GM20000 (cell line): ENCODE measurements at regions not wholly inside any gene's neighbourhood (a gene's known extent, or its start where the extent isn't known, plus 50 kb on each side); places are given as distances from the start of the nearest gene placed in this dataset.
A peak's percentile ranks its signal among the peaks of the same experiment; 100 is the strongest.

Experiments
- DNase-seq: peaks from one replicate; pipeline ENCODE4 v3.0.0; 2012; ENCODE audit warnings: low spot score
- TF ChIP-seq, protein P1 (sequence below): IDR thresholded peaks from 2 replicates; pipeline ENCODE4 v1.5.1; 2012; ENCODE audit warnings: mild to moderate bottlenecking, control low read depth; ENCODE audit errors: extremely low read depth, missing control alignments

DNA sequence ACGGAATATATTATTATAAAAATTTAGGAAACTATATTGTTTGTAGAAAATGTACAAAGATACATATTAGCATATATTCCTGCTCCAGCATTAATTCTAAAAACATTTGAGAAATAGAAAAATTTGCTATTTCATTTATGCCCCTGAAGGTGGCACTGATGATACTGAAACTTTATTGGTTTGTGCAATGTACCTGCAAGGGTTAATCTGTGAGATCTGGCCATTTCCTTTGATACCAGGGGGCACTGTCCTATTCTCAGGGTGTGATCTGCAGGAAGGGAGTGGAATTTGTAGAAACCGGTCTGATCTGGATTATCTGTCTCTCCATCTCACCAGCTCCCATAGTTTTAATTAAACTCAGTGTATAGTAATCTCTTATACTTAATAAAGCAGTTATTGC lies 625.1 kb upstream of the IMPG1 start:
- TF ChIP-seq, protein P1, sequence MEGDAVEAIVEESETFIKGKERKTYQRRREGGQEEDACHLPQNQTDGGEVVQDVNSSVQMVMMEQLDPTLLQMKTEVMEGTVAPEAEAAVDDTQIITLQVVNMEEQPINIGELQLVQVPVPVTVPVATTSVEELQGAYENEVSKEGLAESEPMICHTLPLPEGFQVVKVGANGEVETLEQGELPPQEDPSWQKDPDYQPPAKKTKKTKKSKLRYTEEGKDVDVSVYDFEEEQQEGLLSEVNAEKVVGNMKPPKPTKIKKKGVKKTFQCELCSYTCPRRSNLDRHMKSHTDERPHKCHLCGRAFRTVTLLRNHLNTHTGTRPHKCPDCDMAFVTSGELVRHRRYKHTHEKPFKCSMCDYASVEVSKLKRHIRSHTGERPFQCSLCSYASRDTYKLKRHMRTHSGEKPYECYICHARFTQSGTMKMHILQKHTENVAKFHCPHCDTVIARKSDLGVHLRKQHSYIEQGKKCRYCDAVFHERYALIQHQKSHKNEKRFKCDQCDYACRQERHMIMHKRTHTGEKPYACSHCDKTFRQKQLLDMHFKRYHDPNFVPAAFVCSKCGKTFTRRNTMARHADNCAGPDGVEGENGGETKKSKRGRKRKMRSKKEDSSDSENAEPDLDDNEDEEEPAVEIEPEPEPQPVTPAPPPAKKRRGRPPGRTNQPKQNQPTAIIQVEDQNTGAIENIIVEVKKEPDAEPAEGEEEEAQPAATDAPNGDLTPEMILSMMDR: no peak
- no peak for DNase-seq

DNA sequence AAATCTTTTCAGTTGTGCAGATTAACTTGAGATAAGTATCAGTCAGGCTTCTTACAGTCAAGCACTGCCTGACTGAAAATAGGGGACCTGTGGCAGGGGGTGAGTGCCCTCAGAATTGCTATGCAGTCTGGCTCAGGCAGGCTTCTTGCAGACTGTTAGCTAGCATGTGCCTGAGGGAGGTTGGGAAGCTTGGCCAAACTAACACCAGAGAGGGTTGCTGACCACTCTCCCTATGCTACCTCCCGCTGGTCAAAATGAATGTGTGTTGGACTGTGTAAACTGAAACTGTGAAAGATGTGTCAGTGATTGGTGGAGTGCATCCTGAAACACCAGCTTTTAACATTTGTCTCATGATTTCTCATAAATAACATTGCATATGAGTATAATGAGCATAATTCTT lies 622.3 kb upstream of the IMPG1 start:
- TF ChIP-seq, protein P1: no peak
- DNase-seq: no peak

DNA sequence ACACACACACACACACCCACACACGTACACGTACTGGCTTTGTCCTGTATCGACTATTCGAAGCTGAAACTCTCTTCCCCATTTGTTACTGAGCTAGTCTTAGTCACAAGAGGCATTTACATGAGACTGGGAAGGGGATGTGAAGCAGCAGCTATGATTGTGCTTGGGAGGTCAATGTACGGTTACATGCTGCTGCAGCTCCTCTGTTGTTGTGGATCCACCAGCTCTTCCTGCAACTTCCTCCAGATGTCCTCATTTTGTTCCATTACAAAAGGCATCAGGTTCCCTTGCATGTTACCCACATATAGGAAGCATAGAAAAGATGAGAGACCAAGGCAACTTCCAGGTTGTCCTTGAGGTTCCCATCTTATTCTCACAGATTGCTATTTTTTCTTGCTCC lies 612.4 kb upstream of the IMPG1 start:
- TF ChIP-seq, protein P1: no peak
- DNase-seq: no peak

DNA sequence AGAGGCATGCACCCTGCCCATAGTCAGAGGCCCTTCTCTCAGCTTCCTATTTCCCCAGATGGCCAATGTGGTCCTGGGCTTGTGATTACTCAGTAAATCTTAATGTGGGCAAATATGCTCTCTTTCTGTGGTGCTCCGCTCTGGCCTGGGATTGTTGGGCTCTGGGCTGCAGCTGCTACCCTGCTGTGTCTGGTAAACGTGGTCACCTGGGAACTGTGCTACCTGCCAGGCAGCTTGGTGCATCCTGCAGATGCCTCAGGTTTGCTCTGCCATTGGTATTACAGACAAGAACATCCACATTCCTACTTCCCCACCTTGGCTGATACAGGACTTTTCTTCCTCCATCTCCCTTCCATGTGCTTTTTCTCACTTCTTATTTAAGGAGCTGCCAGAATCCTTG lies 611.5 kb upstream of the IMPG1 start:
- TF ChIP-seq, protein P1: no peak
- no peak for DNase-seq

DNA sequence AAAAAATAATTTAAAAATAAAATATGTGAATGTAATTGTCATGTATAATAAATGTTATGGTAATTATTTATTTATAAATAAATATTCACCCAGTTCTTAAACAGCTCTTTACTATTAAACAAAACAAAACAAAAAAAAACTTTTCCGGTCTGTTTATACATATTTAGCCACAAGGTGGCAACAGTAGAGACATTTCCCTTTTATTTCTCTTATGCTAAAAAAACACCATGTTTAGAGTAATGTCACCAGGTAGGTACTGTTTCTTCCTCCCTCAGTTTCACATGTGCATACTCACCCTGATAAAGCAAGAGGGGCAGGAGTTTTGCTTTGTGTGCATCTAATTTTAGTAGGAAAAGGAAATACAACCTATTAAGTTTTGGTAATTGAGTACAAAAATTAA lies 610.4 kb upstream of the IMPG1 start:
- TF ChIP-seq, protein P1: no peak
- peak; percentile 3 for DNase-seq

DNA sequence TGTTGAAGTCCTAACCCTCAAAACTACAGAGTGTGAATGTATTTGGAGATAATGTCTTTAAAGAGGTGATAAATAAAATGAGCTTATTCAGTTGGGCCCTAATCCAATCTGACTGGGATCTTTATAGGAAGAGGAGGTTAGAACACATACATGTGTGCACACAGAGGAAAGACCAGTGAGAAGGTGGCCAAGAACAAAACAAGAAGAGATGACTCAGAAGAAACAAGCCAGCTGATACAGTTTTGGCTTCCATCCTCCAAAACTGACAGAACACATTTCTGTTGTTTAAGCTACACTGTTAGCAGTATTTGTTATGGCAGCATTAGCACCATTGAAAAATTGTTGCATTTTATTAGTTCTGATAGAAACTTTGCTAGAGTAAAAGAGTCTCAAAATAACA lies 609.3 kb upstream of the IMPG1 start:
- DNase-seq: no peak
- TF ChIP-seq, protein P1: no peak

DNA sequence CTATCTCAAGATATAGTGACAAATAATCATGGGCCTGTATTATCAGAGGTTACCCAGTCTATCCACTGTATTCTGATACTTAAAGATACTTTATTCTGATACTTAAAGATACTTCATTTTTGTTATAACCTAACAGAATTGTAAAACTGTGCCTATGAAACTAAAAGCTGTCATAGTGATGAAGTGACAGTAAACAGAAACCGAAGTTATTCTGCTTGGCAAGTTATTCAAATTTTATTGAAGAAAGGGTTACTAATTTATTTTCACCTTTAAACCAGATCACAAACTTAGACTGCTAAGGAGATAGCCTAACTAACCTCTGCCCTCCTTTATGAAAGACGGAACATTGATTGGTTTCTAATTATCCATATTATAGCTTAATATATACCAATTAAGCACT lies 604.6 kb upstream of the IMPG1 start:
- TF ChIP-seq, protein P1: no peak
- no peak for DNase-seq

DNA sequence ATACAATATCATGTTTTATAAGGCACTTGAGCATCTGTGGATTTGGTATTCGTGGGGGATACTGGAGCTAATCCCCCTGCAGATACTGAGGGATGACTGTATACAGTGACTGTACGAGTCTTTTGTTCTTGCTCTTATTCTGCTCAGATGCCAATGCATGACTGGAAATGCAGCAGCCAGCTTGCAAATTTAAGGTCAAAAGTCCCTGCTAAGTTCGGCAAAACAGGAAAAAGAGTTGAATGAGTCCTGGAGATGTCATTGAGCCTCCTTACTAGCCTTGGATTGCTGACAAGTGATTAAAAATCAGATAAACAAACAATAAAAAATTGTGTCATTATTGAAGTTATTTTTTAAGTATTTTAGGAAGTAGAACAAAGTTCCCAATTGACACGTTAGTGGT lies 599.3 kb upstream of the IMPG1 start:
- TF ChIP-seq, protein P1: no peak
- no peak for DNase-seq
